BE2C (cell line): ENCODE measurements at regions not wholly inside any gene's neighbourhood (a gene's known extent, or its start where the extent isn't known, plus 50 kb on each side); places are given as distances from the start of the nearest gene placed in this dataset.

Experiments
- DNase-seq: peaks from one replicate; pipeline ENCODE4 v3.0.0-alpha.2; 2020
- H3K27me3 ChIP-seq: fragments of 250-450 bp; sonication (Bioruptor Pico); 2 replicates; pipeline ENCODE4 v1.5.1; 2020; ENCODE audit warnings: mild to moderate bottlenecking
- H3K36me3 ChIP-seq: fragments of 250-450 bp; sonication (Bioruptor Pico); 2 replicates; pipeline ENCODE4 v1.5.1; 2020; ENCODE audit warnings: mild to moderate bottlenecking
- H3K4me1 ChIP-seq: fragments of 250-450 bp; sonication (Bioruptor Pico); 2 replicates; pipeline ENCODE4 v1.5.1; 2020
- H3K4me3 ChIP-seq: 2 replicates; pipeline ENCODE4 v1.5.1; 2011; ENCODE audit warnings: low read depth, low read length
- H3K9me3 ChIP-seq: fragments of 250-450 bp; sonication (Bioruptor Pico); 2 replicates; pipeline ENCODE4 v1.5.1; 2020
- CTCF ChIP-seq: IDR thresholded peaks from 2 replicates; pipeline ENCODE4 v1.5.1; 2012; ENCODE audit warnings: mild to moderate bottlenecking, low read depth, low read length

GRCh38 chr11:112790286-112790685, 170.9 kb upstream of the NCAM1 start:
- Histone ChIP-seq H3K36me3 (no peaks in the 10 kb centered on the region), H3K4me1 (peaks cover under 1% of the 10 kb centered on the region), H3K4me3 (no peak overlapping the region), H3K27me3 (no peaks in the 10 kb centered on the region), H3K9me3 (no peaks in the 10 kb centered on the region)
- no peak for TF ChIP-seq CTCF
- no peak for DNase-seq

GRCh38 chr11:112792070-112792469, 169.2 kb upstream of the NCAM1 start:
- Histone ChIP-seq H3K27me3 (no peaks in the 10 kb centered on the region), H3K9me3 (no peaks in the 10 kb centered on the region), H3K36me3 (no peaks in the 10 kb centered on the region), H3K4me3 (no peak overlapping the region), H3K4me1 (peaks cover 5% of the 10 kb centered on the region)
- no peak for DNase-seq
- TF ChIP-seq CTCF, result no peak

- DNase-seq, result no peak
- Histone ChIP-seq H3K4me1 (peaks cover 17% of the 10 kb centered on the region), H3K9me3 (no peaks in the 10 kb centered on the region), H3K27me3 (no peaks in the 10 kb centered on the region), H3K4me3 (no peak overlapping the region), H3K36me3 (no peaks in the 10 kb centered on the region)
- no peak for TF ChIP-seq CTCF
These were observed 167.8 kb upstream of the NCAM1 start for GRCh38 chr11:112793416-112793815.

GRCh38 chr11:112794331-112794846, 166.8 kb upstream of the NCAM1 start:
- H3K4me1 ChIP-seq, result peaks cover 17% of the 10 kb centered on the region
- no peak overlapping the region for H3K4me3 ChIP-seq
- no peaks in the 10 kb centered on the region for H3K36me3 ChIP-seq
- no peaks in the 10 kb centered on the region for H3K9me3 ChIP-seq
- H3K27me3 ChIP-seq, result no peaks in the 10 kb centered on the region
- DNase-seq, result no peak
- no peak for TF ChIP-seq CTCF

GRCh38 chr11:112795142-112795815, 165.9 kb upstream of the NCAM1 start:
- Histone ChIP-seq H3K4me3 (no peak overlapping the region), H3K27me3 (no peaks in the 10 kb centered on the region), H3K9me3 (no peaks in the 10 kb centered on the region), H3K4me1 (peaks cover 17% of the 10 kb centered on the region), H3K36me3 (no peaks in the 10 kb centered on the region)
- TF ChIP-seq CTCF, result peak; percentile 88
- DNase-seq, result peak; percentile 75

- no peaks in the 10 kb centered on the region for H3K27me3 ChIP-seq
- no peak overlapping the region for H3K4me3 ChIP-seq
- H3K4me1 ChIP-seq, result peaks cover 17% of the 10 kb centered on the region
- DNase-seq, result no peak
- H3K36me3 ChIP-seq, result no peaks in the 10 kb centered on the region
- TF ChIP-seq CTCF, result no peak
- H3K9me3 ChIP-seq, result no peaks in the 10 kb centered on the region
These were observed 165.1 kb upstream of the NCAM1 start for GRCh38 chr11:112795911-112796649.
